H9 (cell line): ENCODE measurements at regions not wholly inside any gene's neighbourhood (a gene's known extent, or its start where the extent isn't known, plus 50 kb on each side); places are given as distances from the start of the nearest gene placed in this dataset.

Experiments used
- DNase-seq: peaks from one replicate; pipeline ENCODE4 v3.0.0-alpha.2; 2017
- H2AFZ ChIP-seq: one replicate; pipeline ENCODE4 v1.6.1; 2013; ENCODE audit warnings: mild to moderate bottlenecking, low read length, control low read depth, moderate library complexity
- H2AK5ac ChIP-seq: 2 replicates; pipeline ENCODE4 v1.6.1; 2013; ENCODE audit warnings: low read length, control low read depth, mixed read lengths; ENCODE audit not compliant: insufficient read length
- H2BK120ac ChIP-seq: one replicate; pipeline ENCODE4 v1.6.1; 2013; ENCODE audit warnings: low read depth, mild to moderate bottlenecking, low read length, control low read depth, inconsistent platforms; ENCODE audit not compliant: poor library complexity, severe bottlenecking
- H2BK12ac ChIP-seq: 2 replicates; pipeline ENCODE4 v1.6.1; 2013; ENCODE audit warnings: low read length, control low read depth, mixed read lengths, low read depth; ENCODE audit not compliant: insufficient read length
- H2BK15ac ChIP-seq: 2 replicates; pipeline ENCODE4 v1.6.1; 2013; ENCODE audit warnings: low read depth, low read length, control low read depth
- H2BK20ac ChIP-seq: one replicate; pipeline ENCODE4 v1.6.1; 2013; ENCODE audit warnings: low read depth, mild to moderate bottlenecking, low read length, control low read depth, inconsistent platforms; ENCODE audit not compliant: poor library complexity, severe bottlenecking
- H2BK5ac ChIP-seq: 2 replicates; pipeline ENCODE4 v1.6.1; 2013; ENCODE audit warnings: low read length, control low read depth, mixed read lengths; ENCODE audit not compliant: insufficient read length
- H3K14ac ChIP-seq: 2 replicates; pipeline ENCODE4 v1.6.1; 2013; ENCODE audit warnings: low read length, control low read depth; ENCODE audit not compliant: insufficient read depth
- H3K18ac ChIP-seq: 2 replicates; pipeline ENCODE4 v1.6.1; 2013; ENCODE audit warnings: low read depth, mild to moderate bottlenecking, mixed read lengths, low read length, control low read depth; ENCODE audit not compliant: insufficient read length
- H3K23ac ChIP-seq: 2 replicates; pipeline ENCODE4 v1.6.1; 2013; ENCODE audit warnings: low read length, control low read depth, mixed read lengths, low read depth; ENCODE audit not compliant: insufficient read length
- H3K23me2 ChIP-seq: 2 replicates; pipeline ENCODE4 v1.6.1; 2013; ENCODE audit warnings: low read depth, mild to moderate bottlenecking, mixed read lengths, low read length, control low read depth; ENCODE audit not compliant: insufficient read length, poor library complexity, severe bottlenecking
- H3K27ac ChIP-seq: 2 replicates; pipeline ENCODE4 v1.5.1; 2013; ENCODE audit warnings: low read length, control low read depth, mixed read lengths, low read depth; ENCODE audit not compliant: insufficient read length
- H3K27me3 ChIP-seq: 2 replicates; pipeline ENCODE4 v1.6.1; 2013; ENCODE audit warnings: low read length, control low read depth, inconsistent platforms; ENCODE audit not compliant: insufficient read depth
- H3K4ac ChIP-seq: 2 replicates; pipeline ENCODE4 v1.6.1; 2013; ENCODE audit warnings: low read depth, mild to moderate bottlenecking, control low read depth, inconsistent platforms, low read length, moderate library complexity
- H3K4me1 ChIP-seq: 2 replicates; pipeline ENCODE4 v1.6.1; 2013; ENCODE audit warnings: low read length, control low read depth, inconsistent platforms; ENCODE audit not compliant: insufficient read depth
- H3K4me2 ChIP-seq: 2 replicates; pipeline ENCODE4 v1.6.1; 2013; ENCODE audit warnings: low read length, control low read depth, mixed read lengths; ENCODE audit not compliant: insufficient read length, insufficient read depth
- H3K56ac ChIP-seq: 2 replicates; pipeline ENCODE4 v1.6.1; 2013; ENCODE audit warnings: low read depth, mild to moderate bottlenecking, mixed read lengths, low read length, control low read depth; ENCODE audit not compliant: insufficient read length
- H3K79me1 ChIP-seq: 2 replicates; pipeline ENCODE4 v1.6.1; 2013; ENCODE audit warnings: low read depth, mild to moderate bottlenecking, moderate library complexity, low read length, control low read depth, inconsistent platforms; ENCODE audit not compliant: insufficient read depth, poor library complexity, severe bottlenecking
- H3K79me2 ChIP-seq: 2 replicates; pipeline ENCODE4 v1.6.1; 2013; ENCODE audit warnings: low read length, control low read depth, inconsistent platforms; ENCODE audit not compliant: insufficient read depth
- H3K9ac ChIP-seq: 2 replicates; pipeline ENCODE4 v1.6.1; 2013; ENCODE audit warnings: low read length, control low read depth, mixed read lengths; ENCODE audit not compliant: insufficient read length; ENCODE audit errors: extremely low read depth
- H3K9me3 ChIP-seq: one replicate; pipeline ENCODE4 v1.6.1; 2013; ENCODE audit warnings: low read depth, low read length, inconsistent platforms; ENCODE audit not compliant: control insufficient read depth
- H3T11ph ChIP-seq: one replicate; pipeline ENCODE4 v1.6.1; 2013; ENCODE audit warnings: mild to moderate bottlenecking, low read length, control low read depth, inconsistent platforms
- H4K20me1 ChIP-seq: one replicate; pipeline ENCODE4 v1.6.1; 2013; ENCODE audit not compliant: control insufficient read depth, insufficient read length, insufficient read depth
- H4K5ac ChIP-seq: 2 replicates; pipeline ENCODE4 v1.6.1; 2013; ENCODE audit warnings: low read depth, mild to moderate bottlenecking, mixed read lengths, low read length, control low read depth; ENCODE audit not compliant: insufficient read length
- H4K8ac ChIP-seq: replicated peaks from 2 replicates; pipeline ENCODE4 v1.6.1; 2013; ENCODE audit warnings: low read length, control low read depth, mixed read lengths, low read depth; ENCODE audit not compliant: insufficient read length
- H4K91ac ChIP-seq: 2 replicates; pipeline ENCODE4 v1.6.1; 2013; ENCODE audit warnings: low read depth, mild to moderate bottlenecking, moderate library complexity, mixed read lengths, low read length, control low read depth; ENCODE audit not compliant: insufficient read length
- H3K27ac Mint-ChIP-seq, 3 experiments: 2 replicates in 2 of 3; 3 replicates in 1 of 3; pipeline ENCODE4 v1.8.0; 2020 to 2021; ENCODE audit warnings: mixed read lengths in 3 of 3, mild to moderate bottlenecking in 1 of 3, moderate library complexity in 1 of 3
- H3K27me3 Mint-ChIP-seq: 2 replicates; pipeline ENCODE4 v1.8.0; 2021; ENCODE audit warnings: low read depth, mild to moderate bottlenecking, moderate library complexity, mixed read lengths
- H3K36me3 Mint-ChIP-seq, 3 experiments: 2 replicates in 2 of 3; 3 replicates in 1 of 3; pipeline ENCODE4 v1.8.0; 2020 to 2021; ENCODE audit warnings: low read depth in 3 of 3, mixed read lengths in 3 of 3; ENCODE audit not compliant: insufficient read depth in 1 of 3
- H3K4me1 Mint-ChIP-seq, 2 experiments: 2 replicates each; pipeline ENCODE4 v1.8.0; 2020; ENCODE audit warnings: mixed read lengths in 2 of 2
- H3K4me3 Mint-ChIP-seq, 2 experiments: 2 replicates in 1 of 2; 3 replicates in 1 of 2; pipeline ENCODE4 v1.8.0; 2020 to 2021; ENCODE audit warnings: mild to moderate bottlenecking in 2 of 2, mixed read lengths in 2 of 2, moderate library complexity in 1 of 2
- H3K9me3 Mint-ChIP-seq, 2 experiments: 2 replicates in 1 of 2; 3 replicates in 1 of 2; pipeline ENCODE4 v1.8.0; 2020; ENCODE audit warnings: mild to moderate bottlenecking in 2 of 2, mixed read lengths in 2 of 2, moderate library complexity in 1 of 2
- CTCF ChIP-seq: fragments of 200-600 bp; sonication (generic); conservative IDR thresholded peaks from 3 replicates; pipeline ENCODE4 v1.8.0; 2021; ENCODE audit warnings: antibody characterized with exemption, mild to moderate bottlenecking
- WGBS: extraction: QIAGEN DNeasy Blood & Tissue Kit; methylation state at CpG from one replicate; pipeline ENCODE4 v1.1.7; 2013; ENCODE audit warnings: missing lambda C conversion rate, low lambda C conversion rate, mixed read lengths; ENCODE audit not compliant: insufficient read length; ENCODE audit errors: extremely low coverage; 5-methylcytosine and 5-hydroxymethylcytosine counted together

GRCh38 chr1:63119575-63120155, 202.7 kb upstream of the FOXD3 start:
- Histone ChIP-seq H3K18ac (no peak overlapping the region), H3K79me1 (no peaks in the 10 kb centered on the region), H3K9me3 (no peaks in the 10 kb centered on the region), H4K91ac (no peak overlapping the region), H2BK120ac (no peak overlapping the region), H3K79me2 (no peaks in the 10 kb centered on the region), H3K27ac (no peak overlapping the region), H4K20me1 (no peaks in the 10 kb centered on the region), H4K8ac (no peak overlapping the region), H3T11ph (no peak overlapping the region), H3K14ac (no peak overlapping the region), H3K4ac (no peak overlapping the region), H2BK15ac (no peak overlapping the region), H2BK12ac (no peak overlapping the region), H2BK5ac (no peak overlapping the region), H2BK20ac (no peak overlapping the region), H3K4me2 (no peak overlapping the region), H3K56ac (no peak overlapping the region), H4K5ac (no peak overlapping the region), H3K23me2 (no peaks in the 10 kb centered on the region), H2AK5ac (no peak overlapping the region), H3K4me1 (peaks cover 3% of the 10 kb centered on the region; the same call in 1 of the 2 replicates), H3K9ac (no peak overlapping the region), H3K27me3 (no peaks in the 10 kb centered on the region), H3K23ac (no peak overlapping the region), H2AFZ (no peak overlapping the region)
- no peak overlapping the region for H3K4me3 Mint-ChIP-seq
- peaks cover 29 to 32% of the 10 kb centered on the region in 2 experiments for H3K4me1 Mint-ChIP-seq
- DNase-seq = no peak
- no peak overlapping the region for H3K27ac Mint-ChIP-seq
- no peak for TF ChIP-seq CTCF
- no CpG with 5 or more reads among the region's 5 CpGs for WGBS
- H3K27me3 Mint-ChIP-seq = 0 out of 2 replicates have a peak, but pooled peaks cover 3% of the 10 kb centered on the region
- H3K36me3 Mint-ChIP-seq = no peaks in the 10 kb centered on the region
- no peaks in the 10 kb centered on the region; a peak in 1 of 5 replicates for H3K9me3 Mint-ChIP-seq
